GM23338 (cell line): ENCODE measurements at regions not wholly inside any gene's neighbourhood (a gene's known extent, or its start where the extent isn't known, plus 50 kb on each side); places are given as distances from the start of the nearest gene placed in this dataset.

ENCODE experiments used
- ATAC-seq: fragments of 200-7000 bp; cut with Tn5 transposase; 3 replicates; pipeline ENCODE4 v1.9.1; 2020
- DNase-seq: peaks from one replicate; pipeline ENCODE4 v3.0.0-alpha.2; 2015; ENCODE audit warnings: low spot score
- H2AFZ ChIP-seq: fragments of 200-600 bp; sonication (generic); 2 replicates; pipeline ENCODE4 v1.8.0; 2016; ENCODE audit warnings: antibody characterized with exemption, mild to moderate bottlenecking, moderate library complexity
- H3F3A ChIP-seq: fragments of 200-600 bp; sonication (generic); replicated peaks from 2 replicates; pipeline ENCODE4 v1.8.0; 2017; ENCODE audit warnings: antibody characterized with exemption, mixed run types, low read depth
- H3K27ac ChIP-seq: fragments of 200-600 bp; sonication (generic); 2 replicates; pipeline ENCODE4 v1.6.1; 2016; ENCODE audit warnings: low read depth
- H3K27me3 ChIP-seq: fragments of 200-600 bp; sonication (generic); 2 replicates; pipeline ENCODE4 v1.8.0; 2016; ENCODE audit warnings: mild to moderate bottlenecking, mixed run types, moderate library complexity; ENCODE audit not compliant: insufficient read depth
- H3K36me3 ChIP-seq: fragments of 200-600 bp; sonication (generic); 2 replicates; pipeline ENCODE4 v1.8.0; 2016; ENCODE audit warnings: mild to moderate bottlenecking; ENCODE audit not compliant: insufficient read depth
- H3K4me1 ChIP-seq: fragments of 200-600 bp; sonication (generic); 2 replicates; pipeline ENCODE4 v1.8.0; 2016; ENCODE audit warnings: mild to moderate bottlenecking, moderate library complexity; ENCODE audit not compliant: insufficient read depth
- H3K4me2 ChIP-seq: fragments of 200-600 bp; sonication (generic); 2 replicates; pipeline ENCODE4 v1.7.1; 2017; ENCODE audit warnings: mixed run types
- H3K4me3 ChIP-seq: fragments of 200-600 bp; sonication (generic); 2 replicates; pipeline ENCODE4 v1.6.1; 2016; ENCODE audit warnings: mixed run types
- H3K79me2 ChIP-seq: fragments of 200-600 bp; sonication (generic); replicated peaks from 2 replicates; pipeline ENCODE4 v1.8.0; 2017; ENCODE audit warnings: mild to moderate bottlenecking; ENCODE audit not compliant: insufficient read depth
- H3K9me2 ChIP-seq: fragments of 200-600 bp; sonication (generic); 2 replicates; pipeline ENCODE4 v1.8.0; 2017; ENCODE audit not compliant: insufficient read depth
- H4K20me1 ChIP-seq: fragments of 200-600 bp; sonication (generic); replicated peaks from 2 replicates; pipeline ENCODE4 v1.8.0; 2017; ENCODE audit warnings: mild to moderate bottlenecking; ENCODE audit not compliant: insufficient read depth
- H3K27ac Mint-ChIP-seq: 2 replicates; pipeline ENCODE4 v1.8.0; 2020; ENCODE audit warnings: inconsistent platforms, mild to moderate bottlenecking, moderate library complexity, mixed read lengths
- H3K27me3 Mint-ChIP-seq: 3 replicates; pipeline ENCODE4 v1.8.0; 2022; ENCODE audit warnings: low read depth, mild to moderate bottlenecking, moderate library complexity, mixed read lengths, inconsistent platforms; ENCODE audit not compliant: insufficient read depth, poor library complexity
- H3K36me3 Mint-ChIP-seq: 3 replicates; pipeline ENCODE4 v1.8.0; 2021; ENCODE audit warnings: low read depth, mild to moderate bottlenecking, inconsistent platforms, moderate library complexity, mixed read lengths
- H3K4me1 Mint-ChIP-seq: 3 replicates; pipeline ENCODE4 v1.8.0; 2020; ENCODE audit warnings: mild to moderate bottlenecking, inconsistent platforms, mixed read lengths
- H3K4me3 Mint-ChIP-seq: 3 replicates; pipeline ENCODE4 v1.8.0; 2021; ENCODE audit warnings: moderate library complexity, mild to moderate bottlenecking, inconsistent platforms, mixed read lengths
- H3K9me3 Mint-ChIP-seq: 3 replicates; pipeline ENCODE4 v1.8.0; 2020; ENCODE audit warnings: moderate library complexity, mild to moderate bottlenecking, inconsistent platforms, mixed read lengths
- CREB1 ChIP-seq: fragments of 250-450 bp; sonication (Bioruptor Pico); IDR thresholded peaks from 2 replicates; pipeline ENCODE4 v1.5.0; 2020; ENCODE audit warnings: low read depth, mild to moderate bottlenecking, moderate library complexity
- CTCF ChIP-seq, 2 experiments: fragments of 200-600 bp in 1 of 2; sonication (generic) in 1 of 2; conservative IDR thresholded peaks; 2 replicates each; pipeline versions ENCODE4 v1.5.1 to v1.6.1; 2016 to 2017; ENCODE audit warnings: antibody characterized with exemption in 2 of 2, low read depth in 2 of 2, mild to moderate bottlenecking in 2 of 2, moderate library complexity in 1 of 2
- ETS1 ChIP-seq: IDR thresholded peaks from 2 replicates; pipeline ENCODE4 v1.6.1; 2016; ENCODE audit warnings: antibody characterized with exemption
- EZH2 ChIP-seq: fragments of 200-600 bp; sonication (generic); IDR thresholded peaks from one replicate; pipeline ENCODE4 v1.8.0; 2017; ENCODE audit warnings: antibody characterized with exemption, mild to moderate bottlenecking, low read depth; ENCODE audit not compliant: unreplicated experiment
- EZH2phosphoT487 ChIP-seq: fragments of 200-600 bp; sonication (generic); IDR thresholded peaks from one replicate; pipeline ENCODE4 v1.8.1; 2018; ENCODE audit warnings: antibody characterized with exemption; ENCODE audit not compliant: unreplicated experiment
- ZNF114 ChIP-seq: fragments of 250-450 bp; sonication (Bioruptor Pico); IDR thresholded peaks from 2 replicates; pipeline ENCODE4 v1.5.0; 2020; ENCODE audit warnings: mild to moderate bottlenecking, moderate library complexity
- ZNF331 ChIP-seq: fragments of 250-450 bp; sonication (Bioruptor Pico); IDR thresholded peaks from 2 replicates; pipeline ENCODE4 v1.5.0; 2020; ENCODE audit warnings: low read depth, mild to moderate bottlenecking, moderate library complexity
- ZNF462 ChIP-seq: fragments of 250-450 bp; sonication (Bioruptor Pico); IDR thresholded peaks from 2 replicates; pipeline ENCODE4 v1.5.0; 2020; ENCODE audit warnings: mild to moderate bottlenecking, moderate library complexity

DNA sequence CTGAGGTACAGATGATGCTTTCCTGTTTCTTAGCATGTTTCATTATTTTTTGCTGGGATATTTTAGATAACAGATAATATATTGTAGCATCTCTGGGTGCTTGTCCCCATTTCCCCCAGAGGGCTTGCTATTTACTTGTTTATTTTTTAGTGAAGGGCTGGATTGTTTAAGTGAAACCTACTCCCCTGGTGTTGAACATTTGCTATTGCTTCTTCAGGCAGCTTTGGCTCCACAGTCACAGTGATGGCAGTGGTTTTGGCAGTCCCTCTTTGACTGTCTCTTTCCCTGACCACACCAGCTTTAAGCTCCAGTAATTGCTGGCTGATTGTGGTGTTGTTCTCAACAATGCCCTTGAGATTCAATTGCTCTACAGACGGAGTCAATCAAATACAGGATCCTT is 128.9 kb downstream of the KLF13 start:
- Histone ChIP-seq H3F3A (no peaks in the 10 kb centered on the region), H3K27ac (no peak overlapping the region), H3K36me3 (no peaks in the 10 kb centered on the region), H3K9me2 (no peaks in the 10 kb centered on the region), H3K4me2 (no peak overlapping the region), H4K20me1 (no peaks in the 10 kb centered on the region), H3K4me3 (no peak overlapping the region), H2AFZ (no peak overlapping the region), H3K27me3 (no peaks in the 10 kb centered on the region), H3K79me2 (no peaks in the 10 kb centered on the region), H3K4me1 (no peaks in the 10 kb centered on the region)
- no peaks in the 10 kb centered on the region for H3K36me3 Mint-ChIP-seq
- no peak overlapping the region for H3K27ac Mint-ChIP-seq
- H3K4me3 Mint-ChIP-seq = no peak overlapping the region
- ATAC-seq (peak; percentile 71), DNase-seq (peak; percentile 49)
- H3K27me3 Mint-ChIP-seq = peaks cover 3% of the 10 kb centered on the region
- TF ChIP-seq EZH2 = no peak
- TF ChIP-seq CTCF (conservative IDR thresholded peaks at IDR 0.05; ENCODE audit: low read depth in 2 of 2) = peak; percentile 18 to 46; a peak in 3 of 4 replicates
- H3K9me3 Mint-ChIP-seq = no peaks in the 10 kb centered on the region
- no peaks in the 10 kb centered on the region; the same call in 1 of the 3 replicates for H3K4me1 Mint-ChIP-seq

GRCh38 chr15:31456354-31457060 is 129.9 kb downstream of the KLF13 start:
- Mint-ChIP-seq H3K36me3 (no peaks in the 10 kb centered on the region), H3K4me1 (no peaks in the 10 kb centered on the region; the same call in 1 of the 3 replicates), H3K27me3 (peaks cover 3% of the 10 kb centered on the region), H3K27ac (no peak overlapping the region), H3K4me3 (no peak overlapping the region), H3K9me3 (no peaks in the 10 kb centered on the region)
- Histone ChIP-seq H4K20me1 (no peaks in the 10 kb centered on the region), H3K4me1 (no peaks in the 10 kb centered on the region), H3K79me2 (no peaks in the 10 kb centered on the region), H3K27ac (no peak overlapping the region), H3K9me2 (no peaks in the 10 kb centered on the region), H3K36me3 (no peaks in the 10 kb centered on the region), H2AFZ (no peak overlapping the region), H3F3A (no peaks in the 10 kb centered on the region), H3K4me2 (no peak overlapping the region), H3K27me3 (no peaks in the 10 kb centered on the region), H3K4me3 (no peak overlapping the region)
- DNase-seq (no peak), ATAC-seq (no peak)
- no peak for TF ChIP-seq EZH2phosphoT487
- no peak for TF ChIP-seq CTCF (conservative IDR thresholded peaks at IDR 0.05; ENCODE audit: low read depth in 2 of 2)
- TF ChIP-seq ZNF114 (CRISPR knock-in tag) = no peak
- TF ChIP-seq CREB1 (CRISPR knock-in tag) = no peak
- TF ChIP-seq ETS1 = no peak
- no peak for TF ChIP-seq EZH2
- no peak for TF ChIP-seq ZNF331 (CRISPR knock-in tag)
- no peak for TF ChIP-seq ZNF462 (CRISPR knock-in tag)
